H1 (cell line): ENCODE measurements at regions not wholly inside any gene's neighbourhood (a gene's known extent, or its start where the extent isn't known, plus 50 kb on each side); places are given as distances from the start of the nearest gene placed in this dataset.

Experiments used
- CTCF ChIA-PET: fragments of 300-600 bp; sonication (Branson Sonifier 250); formaldehyde crosslinking; loops from one replicate; lab custom pipeline; 2021; ENCODE audit not compliant: partially characterized antibody; lab: Charles Lee
- POLR2A ChIA-PET: fragments of 300-600 bp; sonication (Branson Sonifier 250); formaldehyde crosslinking; loops from one replicate; lab custom pipeline; 2021; ENCODE audit warnings: inconsistent platforms; ENCODE audit not compliant: partially characterized antibody; lab: Charles Lee
- DNase-seq, 2 experiments: peaks; one replicate each; pipeline versions ENCODE4 v3.0.0 to v3.0.0-alpha.2; 2010 to 2022; ENCODE audit warnings: low spot score in 2 of 2, low read depth in 1 of 2, mixed read lengths in 1 of 2
- FAIRE-seq: peaks from 2 replicates; lab custom pipeline; 2011; peaks lifted over from hg19 to GRCh38; lab: Jason Lieb, UNC
- H2AFZ ChIP-seq: 2 replicates; pipeline ENCODE4 v1.8.1; 2012; ENCODE audit warnings: low read length, inconsistent platforms
- H2AK5ac ChIP-seq: 2 replicates; pipeline ENCODE4 v1.6.1; 2013; ENCODE audit warnings: low read depth, low read length
- H2BK120ac ChIP-seq: replicated peaks from 2 replicates; pipeline ENCODE3; 2013; ENCODE audit warnings: low read depth, low read length, inconsistent platforms
- H2BK12ac ChIP-seq: 2 replicates; pipeline ENCODE4 v1.6.1; 2013; ENCODE audit warnings: low read depth, low read length
- H2BK15ac ChIP-seq: 2 replicates; pipeline ENCODE4 v1.6.1; 2013; ENCODE audit warnings: low read length
- H2BK20ac ChIP-seq: 2 replicates; pipeline ENCODE4 v1.6.1; 2013; ENCODE audit warnings: low read length
- H2BK5ac ChIP-seq: 2 replicates; pipeline ENCODE4 v1.6.1; 2013; ENCODE audit warnings: low read depth, low read length
- H3K14ac ChIP-seq: 2 replicates; pipeline ENCODE4 v1.6.1; 2013; ENCODE audit warnings: inconsistent platforms; ENCODE audit not compliant: insufficient read length
- H3K18ac ChIP-seq: 2 replicates; pipeline ENCODE4 v1.6.1; 2013; ENCODE audit warnings: low read length; ENCODE audit errors: extremely low read depth
- H3K23ac ChIP-seq: 2 replicates; pipeline ENCODE4 v1.6.1; 2013; ENCODE audit warnings: inconsistent platforms; ENCODE audit not compliant: insufficient read length
- H3K23me2 ChIP-seq: 2 replicates; pipeline ENCODE4 v1.6.1; 2013; ENCODE audit warnings: low read depth, low read length
- H3K27ac ChIP-seq: 2 replicates; pipeline ENCODE4 v1.6.1; 2011; ENCODE audit warnings: low read depth, low read length, inconsistent platforms
- H3K27me3 ChIP-seq, 4 experiments: replicated peaks in 1 of 4; 1 replicate in 1 of 4; 2 replicates in 3 of 4; pipeline versions ENCODE4 v1.6.1 to v1.8.1; 2011 to 2013; ENCODE audit warnings: low read length in 3 of 4, mild to moderate bottlenecking in 3 of 4, inconsistent platforms in 2 of 4, mixed read lengths in 2 of 4, moderate library complexity in 1 of 4; ENCODE audit not compliant: control insufficient read depth in 3 of 4, insufficient read depth in 3 of 4; ENCODE audit errors: extremely low read depth in 1 of 4
- H3K36me3 ChIP-seq, 4 experiments: 2 replicates each; pipeline versions ENCODE4 v1.6.1 to v1.8.1; 2011 to 2013; ENCODE audit warnings: mild to moderate bottlenecking in 4 of 4, low read length in 3 of 4, moderate library complexity in 2 of 4, control low read depth in 1 of 4, inconsistent platforms in 1 of 4; ENCODE audit not compliant: insufficient read depth in 4 of 4, control insufficient read depth in 2 of 4
- H3K4ac ChIP-seq: replicated peaks from 2 replicates; pipeline ENCODE3; 2013; ENCODE audit warnings: low read length, low read depth, mixed read lengths, inconsistent platforms; ENCODE audit not compliant: insufficient read length
- H3K4me1 ChIP-seq, 4 experiments: replicated peaks in 1 of 4; 1 replicate in 1 of 4; 2 replicates in 3 of 4; pipeline versions ENCODE4 v1.6.1 to v1.8.1; 2011 to 2013; ENCODE audit warnings: low read length in 3 of 4, inconsistent platforms in 2 of 4, mixed read lengths in 1 of 4; ENCODE audit not compliant: insufficient read depth in 4 of 4, control insufficient read depth in 3 of 4
- H3K4me2 ChIP-seq, 2 experiments: 2 replicates each; pipeline versions ENCODE4 v1.6.1 to v1.8.1; 2011 to 2013; ENCODE audit warnings: low read depth in 2 of 2, low read length in 2 of 2, control low read depth in 1 of 2, inconsistent platforms in 1 of 2, mild to moderate bottlenecking in 1 of 2; ENCODE audit not compliant: insufficient read depth in 1 of 2
- H3K4me3 ChIP-seq, 4 experiments: fragments of 200-600, 300-600 bp in 1 of 4; sonication (generic), shearing (Covaris generic), sonication (Bioruptor Twin) in 1 of 4; 2 replicates each; pipeline versions ENCODE4 v1.5.1 to v1.8.1; 2011 to 2016; ENCODE audit warnings: low read length in 4 of 4, low read depth in 3 of 4, control low read depth in 2 of 4, inconsistent platforms in 2 of 4, mild to moderate bottlenecking in 2 of 4, mixed read lengths in 1 of 4, moderate library complexity in 1 of 4; ENCODE audit not compliant: insufficient read depth in 2 of 4; ENCODE audit errors: extremely low read depth in 1 of 4
- H3K56ac ChIP-seq: replicated peaks from 2 replicates; pipeline ENCODE3; 2013; ENCODE audit warnings: low read depth, mild to moderate bottlenecking, mixed read lengths, low read length, inconsistent platforms; ENCODE audit not compliant: insufficient read length
- H3K79me1 ChIP-seq: 2 replicates; pipeline ENCODE4 v1.6.1; 2013; ENCODE audit warnings: low read depth, low read length, control low read depth
- H3K79me2 ChIP-seq, 2 experiments: 2 replicates each; pipeline versions ENCODE4 v1.6.1 to v1.8.1; 2012 to 2013; ENCODE audit warnings: low read length in 2 of 2, mild to moderate bottlenecking in 2 of 2, inconsistent platforms in 1 of 2; ENCODE audit not compliant: insufficient read depth in 2 of 2, control insufficient read depth in 1 of 2
- H3K9ac ChIP-seq, 4 experiments: replicated peaks in 1 of 4; 1 replicate in 1 of 4; 2 replicates in 3 of 4; pipeline versions ENCODE4 v1.6.1 to v1.8.1; 2011 to 2013; ENCODE audit warnings: low read depth in 3 of 4, low read length in 3 of 4, control low read depth in 2 of 4, mild to moderate bottlenecking in 2 of 4, moderate library complexity in 2 of 4, inconsistent platforms in 1 of 4; ENCODE audit errors: extremely low read depth in 1 of 4
- H3K9me3 ChIP-seq, 2 experiments: 2 replicates each; pipeline versions ENCODE4 v1.6.1 to v1.8.1; 2012 to 2013; ENCODE audit warnings: mild to moderate bottlenecking in 2 of 2, moderate library complexity in 2 of 2, control low read depth in 1 of 2, inconsistent platforms in 1 of 2, low read depth in 1 of 2, low read length in 1 of 2, mixed read lengths in 1 of 2; ENCODE audit not compliant: insufficient read depth in 2 of 2
- H4K20me1 ChIP-seq, 2 experiments: replicated peaks in 1 of 2; 2 replicates each; pipeline versions ENCODE3 to v1.8.1; 2011 to 2013; ENCODE audit warnings: inconsistent platforms in 2 of 2, low read length in 2 of 2, mild to moderate bottlenecking in 1 of 2; ENCODE audit not compliant: insufficient read depth in 2 of 2, control insufficient read depth in 1 of 2
- H4K5ac ChIP-seq: 2 replicates; pipeline ENCODE4 v1.6.1; 2013; ENCODE audit warnings: low read length, low read depth, mixed read lengths, inconsistent platforms; ENCODE audit not compliant: insufficient read length
- H4K8ac ChIP-seq: 2 replicates; pipeline ENCODE4 v1.8.0; 2013; ENCODE audit warnings: mild to moderate bottlenecking, moderate library complexity, low read length, inconsistent platforms; ENCODE audit not compliant: insufficient read depth; ENCODE audit errors: extremely low read depth
- H4K91ac ChIP-seq: replicated peaks from 2 replicates; pipeline ENCODE3; 2013; ENCODE audit warnings: low read length, mixed read lengths, inconsistent platforms; ENCODE audit not compliant: insufficient read length
- FOSL1 ChIP-seq: IDR thresholded peaks from 2 replicates; pipeline ENCODE4 v1.6.1; 2011; ENCODE audit warnings: mild to moderate bottlenecking, low read depth, low read length, moderate library complexity; ENCODE audit not compliant: insufficient read depth
- WGBS, 2 experiments: shearing (Covaris generic) in 1 of 2; methylation state at CpG; one replicate each; pipeline versions ENCODE4 v1.1.6 to v1.1.7; 2013 to 2015; ENCODE audit warnings: low lambda C conversion rate in 2 of 2, mixed read lengths in 2 of 2, inconsistent platforms in 1 of 2, low coverage in 1 of 2, missing lambda C conversion rate in 1 of 2; ENCODE audit not compliant: insufficient replicate concordance in 2 of 2, insufficient coverage in 1 of 2, insufficient read length in 1 of 2; ENCODE audit errors: extremely low coverage in 1 of 2, missing lambda C conversion rate in 1 of 2; 5-methylcytosine and 5-hydroxymethylcytosine counted together

DNA sequence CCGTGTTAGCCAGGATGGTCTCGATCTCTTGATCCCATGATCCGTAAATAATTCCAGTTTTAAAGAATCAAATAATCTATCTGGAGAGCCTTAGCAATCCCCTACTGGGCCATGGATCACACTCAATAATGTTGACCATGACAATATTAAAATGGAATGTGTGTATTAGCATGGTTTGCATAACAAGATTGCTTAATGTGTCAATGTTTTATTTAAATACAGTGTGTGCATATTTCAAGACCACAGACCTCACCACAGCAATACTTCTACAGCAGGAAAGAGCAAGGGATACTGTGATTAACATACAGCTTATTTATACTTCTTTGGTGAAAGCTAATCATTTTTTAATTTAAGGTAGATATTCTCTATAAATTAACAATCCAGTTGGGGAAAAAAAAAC lies 470.4 kb downstream of the TFAP2B start:
- no peaks in the 10 kb centered on the region for H4K20me1 ChIP-seq
- H2BK12ac ChIP-seq, result no peak overlapping the region
- no peaks in the 10 kb centered on the region for H3K79me2 ChIP-seq
- no peaks in the 10 kb centered on the region for H3K36me3 ChIP-seq
- no peak overlapping the region for H3K14ac ChIP-seq
- POLR2A ChIA-PET, result no interaction called here
- DNase-seq (no peak), FAIRE-seq (no peak)
- no peak overlapping the region for H2BK20ac ChIP-seq
- H3K56ac ChIP-seq, result no peak overlapping the region
- WGBS, 2 experiments, result 98% methylated on average over 3 of the region's 3 CpGs; no CpG with 5 or more reads in 1 of the 2 experiments
- no peak overlapping the region for H2BK120ac ChIP-seq
- no peak overlapping the region for H3K4ac ChIP-seq
- no peak overlapping the region for H3K27ac ChIP-seq
- H4K8ac ChIP-seq, result no peak overlapping the region
- no peaks in the 10 kb centered on the region for H3K79me1 ChIP-seq
- no peak overlapping the region for H2AK5ac ChIP-seq
- H3K9me3 ChIP-seq, result no peaks in the 10 kb centered on the region
- no peak overlapping the region for H3K4me2 ChIP-seq
- no peak overlapping the region for H3K18ac ChIP-seq
- H3K23ac ChIP-seq, result no peak overlapping the region
- H2BK15ac ChIP-seq, result no peak overlapping the region
- H3K27me3 ChIP-seq, result no peaks in the 10 kb centered on the region
- no peak overlapping the region for H3K9ac ChIP-seq
- H2AFZ ChIP-seq, result no peak overlapping the region
- no peak overlapping the region for H3K4me3 ChIP-seq
- TF ChIP-seq FOSL1, result no peak
- no peak overlapping the region for H4K91ac ChIP-seq
- no peak overlapping the region for H4K5ac ChIP-seq
- H3K23me2 ChIP-seq, result no peaks in the 10 kb centered on the region
- H2BK5ac ChIP-seq, result no peak overlapping the region
- 0 out of 7 replicates have a peak, but pooled peaks cover 0 to 3% (median 0%) of the 10 kb centered on the region in 4 experiments for H3K4me1 ChIP-seq
- CTCF ChIA-PET, result no interaction called here
